IMR-90 (cell line): ENCODE measurements at regions not wholly inside any gene's neighbourhood (a gene's known extent, or its start where the extent isn't known, plus 50 kb on each side); places are given as distances from the start of the nearest gene placed in this dataset.

Source experiments
- ATAC-seq: fragments of 200-7000 bp; cut with Tn5 transposase; 2 replicates; pipeline ENCODE4 v1.9.1; 2020; ENCODE audit warnings: low read depth, mild to moderate bottlenecking, moderate library complexity
- BruUV-seq: library from RNA; stranded (reverse); fragments of 400-500 nt; replicated peaks from 2 replicates; lab custom pipeline; 2021; lab: Mats Ljungman, UMichigan
- CTCF ChIA-PET: fragments of 300-600 bp; formaldehyde crosslinking; extraction: SDS; loops from one replicate; lab custom pipeline; 2021; ENCODE audit warnings: antibody characterized with exemption; lab: Yijun Ruan, JAX
- POLR2A ChIA-PET: fragments of 300-600 bp; sonication (Branson Sonifier 250); formaldehyde crosslinking; loops from one replicate; lab custom pipeline; 2022; ENCODE audit warnings: antibody characterized with exemption; ENCODE audit not compliant: unreplicated experiment; lab: Charles Lee
- DNase-seq: peaks from one replicate; pipeline ENCODE4 v3.0.0; 2013
- H2AFZ ChIP-seq: replicated peaks from 2 replicates; pipeline ENCODE3; 2013; ENCODE audit warnings: low read length, mild to moderate bottlenecking; ENCODE audit not compliant: poor library complexity
- H2AK5ac ChIP-seq: 2 replicates; pipeline ENCODE4 v1.6.1; 2013; ENCODE audit warnings: low read depth, low read length, inconsistent platforms
- H2AK9ac ChIP-seq: replicated peaks from 2 replicates; pipeline ENCODE3; 2013; ENCODE audit warnings: mild to moderate bottlenecking, low read depth, low read length, moderate library complexity; ENCODE audit not compliant: poor library complexity
- H2BK120ac ChIP-seq: 2 replicates; pipeline ENCODE4 v1.6.1; 2013; ENCODE audit warnings: low read depth, low read length, inconsistent platforms
- H2BK15ac ChIP-seq: 3 replicates; pipeline ENCODE4 v1.6.1; 2013; ENCODE audit warnings: low read depth, low read length, inconsistent platforms
- H2BK20ac ChIP-seq: 2 replicates; pipeline ENCODE4 v1.6.1; 2013; ENCODE audit warnings: low read depth, mild to moderate bottlenecking, inconsistent platforms, low read length, moderate library complexity
- H2BK5ac ChIP-seq: 2 replicates; pipeline ENCODE4 v1.6.1; 2013; ENCODE audit warnings: mild to moderate bottlenecking, low read depth, low read length, inconsistent platforms; ENCODE audit not compliant: poor library complexity, severe bottlenecking
- H3K14ac ChIP-seq: replicated peaks from 2 replicates; pipeline ENCODE4 v1.6.1; 2013; ENCODE audit warnings: low read depth, low read length, inconsistent platforms
- H3K18ac ChIP-seq: 2 replicates; pipeline ENCODE4 v1.6.1; 2013; ENCODE audit warnings: low read depth, low read length, control low read depth
- H3K23ac ChIP-seq: 2 replicates; pipeline ENCODE4 v1.6.1; 2013; ENCODE audit warnings: low read depth, low read length, inconsistent platforms
- H3K27ac ChIP-seq: 2 replicates; pipeline ENCODE4 v1.5.1; 2013; ENCODE audit warnings: mild to moderate bottlenecking, control low read depth, low read length; ENCODE audit not compliant: insufficient read depth
- H3K27me3 ChIP-seq: 2 replicates; pipeline ENCODE4 v1.6.1; 2013; ENCODE audit warnings: low read length; ENCODE audit not compliant: control insufficient read depth, insufficient read depth
- H3K36me3 ChIP-seq: 2 replicates; pipeline ENCODE4 v1.6.1; 2013; ENCODE audit warnings: low read length, mixed read lengths; ENCODE audit not compliant: control insufficient read depth, insufficient read depth
- H3K4ac ChIP-seq: 2 replicates; pipeline ENCODE4 v1.6.1; 2013; ENCODE audit warnings: low read depth, low read length, inconsistent platforms
- H3K4me1 ChIP-seq: 2 replicates; pipeline ENCODE4 v1.6.1; 2013; ENCODE audit warnings: low read length, mixed read lengths; ENCODE audit not compliant: control insufficient read depth, insufficient read depth
- H3K4me2 ChIP-seq: 2 replicates; pipeline ENCODE4 v1.6.1; 2013; ENCODE audit warnings: low read depth, mild to moderate bottlenecking, control low read depth, low read length, moderate library complexity
- H3K4me3 ChIP-seq: 2 replicates; pipeline ENCODE4 v1.5.1; 2013; ENCODE audit warnings: low read depth, mild to moderate bottlenecking, control low read depth, low read length, moderate library complexity; ENCODE audit not compliant: insufficient read depth
- H3K56ac ChIP-seq: 2 replicates; pipeline ENCODE4 v1.6.1; 2013; ENCODE audit warnings: low read length, inconsistent platforms; ENCODE audit not compliant: insufficient read depth; ENCODE audit errors: extremely low read depth
- H3K79me1 ChIP-seq, 2 experiments: 2 replicates each; pipeline ENCODE4 v1.6.1; 2013; ENCODE audit warnings: low read length in 2 of 2, inconsistent platforms in 1 of 2, low read depth in 1 of 2
- H3K9ac ChIP-seq: 2 replicates; pipeline ENCODE4 v1.6.1; 2013; ENCODE audit warnings: low read depth, low read length, control low read depth
- H3K9me1 ChIP-seq: 2 replicates; pipeline ENCODE4 v1.6.1; 2013; ENCODE audit warnings: low read length, inconsistent platforms; ENCODE audit not compliant: insufficient read depth
- H3K9me3 ChIP-seq: 2 replicates; pipeline ENCODE4 v1.6.1; 2013; ENCODE audit warnings: low read length; ENCODE audit not compliant: control insufficient read depth, insufficient read depth
- H4K20me1 ChIP-seq: 2 replicates; pipeline ENCODE4 v1.6.1; 2013; ENCODE audit warnings: low read length, inconsistent platforms; ENCODE audit not compliant: insufficient read depth
- H4K5ac ChIP-seq: 2 replicates; pipeline ENCODE4 v1.6.1; 2013; ENCODE audit warnings: mild to moderate bottlenecking, low read depth, low read length, control low read depth
- H4K8ac ChIP-seq, 2 experiments: 2 replicates each; pipeline ENCODE4 v1.6.1; 2013; ENCODE audit warnings: low read depth in 2 of 2, low read length in 2 of 2, control low read depth in 1 of 2, inconsistent platforms in 1 of 2
- H4K91ac ChIP-seq: 2 replicates; pipeline ENCODE4 v1.6.1; 2013; ENCODE audit warnings: low read depth, low read length, inconsistent platforms; ENCODE audit not compliant: insufficient read depth
- BHLHE40 ChIP-seq: fragments of 150-350 bp; IDR thresholded peaks from 2 replicates; pipeline ENCODE4 v1.6.1; 2016; ENCODE audit warnings: mild to moderate bottlenecking, low read depth, low read length
- CEBPB ChIP-seq: IDR thresholded peaks from 2 replicates; pipeline ENCODE4 v1.6.1; 2012; ENCODE audit warnings: low read depth, low read length, improper control_type of control experiment
- CHD1 ChIP-seq: IDR thresholded peaks from 2 replicates; pipeline ENCODE4 v1.6.1; 2012; ENCODE audit warnings: low read depth, low read length, improper control_type of control experiment
- CTCF ChIP-seq: conservative IDR thresholded peaks from 2 replicates; pipeline ENCODE4 v1.5.1; 2012; ENCODE audit warnings: mild to moderate bottlenecking, low read depth, low read length, improper control_type of control experiment
- FOS ChIP-seq: fragments of 150-350 bp; IDR thresholded peaks from 2 replicates; pipeline ENCODE4 v1.6.1; 2016; ENCODE audit warnings: low read depth, low read length
- MAFK ChIP-seq: IDR thresholded peaks from 2 replicates; pipeline ENCODE4 v1.6.1; 2012; ENCODE audit warnings: low read depth, low read length, improper control_type of control experiment
- MAZ ChIP-seq: IDR thresholded peaks from 2 replicates; pipeline ENCODE4 v1.6.1; 2012; ENCODE audit warnings: low read depth, mild to moderate bottlenecking, low read length, improper control_type of control experiment, moderate library complexity, borderline replicate concordance
- MXI1 ChIP-seq: IDR thresholded peaks from 2 replicates; pipeline ENCODE4 v1.6.1; 2012; ENCODE audit warnings: low read depth, mild to moderate bottlenecking, low read length, moderate library complexity, borderline replicate concordance
- NFE2L2 ChIP-seq: fragments of 150-350 bp; IDR thresholded peaks from 2 replicates; pipeline ENCODE4 v1.6.1; 2016; ENCODE audit warnings: low read depth, mild to moderate bottlenecking, low read length
- POLR2A ChIP-seq: IDR thresholded peaks from 2 replicates; pipeline ENCODE4 v1.6.1; 2012; ENCODE audit warnings: mild to moderate bottlenecking, low read depth, low read length
- RAD21 ChIP-seq: IDR thresholded peaks from 2 replicates; pipeline ENCODE4 v1.6.1; 2012; ENCODE audit warnings: low read length, improper control_type of control experiment
- RCOR1 ChIP-seq: IDR thresholded peaks from 2 replicates; pipeline ENCODE4 v1.6.1; 2012; ENCODE audit warnings: mild to moderate bottlenecking, low read length, improper control_type of control experiment; ENCODE audit not compliant: insufficient replicate concordance
- RFX5 ChIP-seq: IDR thresholded peaks from 2 replicates; pipeline ENCODE4 v1.8.0; 2012; ENCODE audit warnings: low read depth, mild to moderate bottlenecking, low read length, moderate library complexity
- SMC3 ChIP-seq: fragments of 150-350 bp; IDR thresholded peaks from 2 replicates; pipeline ENCODE4 v1.6.1; 2016; ENCODE audit warnings: low read depth, mild to moderate bottlenecking, antibody characterized with exemption, low read length, moderate library complexity
- WGBS, 2 experiments: methylation state at CpG; one replicate each; pipeline versions ENCODE4 v1.1.5 to v1.1.7; 2013; ENCODE audit warnings: missing lambda C conversion rate in 2 of 2; ENCODE audit not compliant: insufficient read length in 1 of 2; ENCODE audit errors: extremely low coverage in 2 of 2; 5-methylcytosine and 5-hydroxymethylcytosine counted together
- dilution Hi-C: fragments of 300-500 bp; cut with HindIII; formaldehyde crosslinking; loops from one replicate; pipeline ENCODE4 v1.14.3; 2018; ENCODE audit warnings: low sequenced_read_pairs; ENCODE audit not compliant: unreplicated experiment
- in situ Hi-C: fragments of 300-500 bp; cut with MboI; formaldehyde crosslinking; loops from 3 replicates; pipeline ENCODE4 v1.14.3; 2019; ENCODE audit warnings: low sequenced_read_pairs, inconsistent platforms, mixed read lengths
- intact Hi-C: fragments of 100-400 bp; cut with micrococcal nuclease; formaldehyde crosslinking; loops from 2 replicates; pipeline ENCODE4 v1.10.0; 2022
- TF ChIP-seq, protein P1 (sequence below): fragments of 150-350 bp; IDR thresholded peaks from 2 replicates; pipeline ENCODE4 v1.6.1; 2016; ENCODE audit warnings: low read depth, mild to moderate bottlenecking, low read length, moderate library complexity, borderline replicate concordance
- TF ChIP-seq, protein P2 (sequence below): fragments of 150-350 bp; IDR thresholded peaks from 2 replicates; pipeline ENCODE4 v1.6.1; 2017; ENCODE audit warnings: mild to moderate bottlenecking, antibody characterized with exemption, low read length, low read depth

- Histone ChIP-seq H2BK15ac (no peak overlapping the region), H2AK5ac (no peak overlapping the region), H3K36me3 (no peaks in the 10 kb centered on the region), H3K4ac (no peak overlapping the region), H3K27me3 (no peaks in the 10 kb centered on the region), H4K20me1 (no peaks in the 10 kb centered on the region), H3K4me2 (no peak overlapping the region), H2BK120ac (no peak overlapping the region), H2AK9ac (no peak overlapping the region), H3K14ac (no peak overlapping the region), H4K8ac (no peak overlapping the region), H3K9me1 (no peaks in the 10 kb centered on the region), H2BK5ac (no peak overlapping the region), H3K27ac (no peak overlapping the region), H3K4me1 (no peaks in the 10 kb centered on the region), H2AFZ (no peak overlapping the region), H4K5ac (no peak overlapping the region), H3K9ac (no peak overlapping the region), H3K18ac (no peak overlapping the region), H3K4me3 (no peak overlapping the region), H4K91ac (no peak overlapping the region), H3K9me3 (no peaks in the 10 kb centered on the region), H3K56ac (no peak overlapping the region), H2BK20ac (no peak overlapping the region), H3K79me1 (no peaks in the 10 kb centered on the region), H3K23ac (no peak overlapping the region)
- intact Hi-C loops, result no loop called here
- CTCF ChIA-PET, result no interaction called here
- ATAC-seq (no peak), DNase-seq (no peak)
- TF ChIP-seq NFE2L2 (no peak), MXI1 (no peak), BHLHE40 (no peak), MAZ (no peak), FOS (no peak), RAD21 (no peak), CEBPB (no peak), RFX5 (no peak), SMC3 (no peak), CHD1 (no peak), RCOR1 (no peak), POLR2A (no peak), MAFK (no peak), CTCF (no peak)
- TF ChIP-seq, protein P1, sequence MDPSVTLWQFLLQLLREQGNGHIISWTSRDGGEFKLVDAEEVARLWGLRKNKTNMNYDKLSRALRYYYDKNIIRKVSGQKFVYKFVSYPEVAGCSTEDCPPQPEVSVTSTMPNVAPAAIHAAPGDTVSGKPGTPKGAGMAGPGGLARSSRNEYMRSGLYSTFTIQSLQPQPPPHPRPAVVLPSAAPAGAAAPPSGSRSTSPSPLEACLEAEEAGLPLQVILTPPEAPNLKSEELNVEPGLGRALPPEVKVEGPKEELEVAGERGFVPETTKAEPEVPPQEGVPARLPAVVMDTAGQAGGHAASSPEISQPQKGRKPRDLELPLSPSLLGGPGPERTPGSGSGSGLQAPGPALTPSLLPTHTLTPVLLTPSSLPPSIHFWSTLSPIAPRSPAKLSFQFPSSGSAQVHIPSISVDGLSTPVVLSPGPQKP, result no peak
- TF ChIP-seq, protein P2, sequence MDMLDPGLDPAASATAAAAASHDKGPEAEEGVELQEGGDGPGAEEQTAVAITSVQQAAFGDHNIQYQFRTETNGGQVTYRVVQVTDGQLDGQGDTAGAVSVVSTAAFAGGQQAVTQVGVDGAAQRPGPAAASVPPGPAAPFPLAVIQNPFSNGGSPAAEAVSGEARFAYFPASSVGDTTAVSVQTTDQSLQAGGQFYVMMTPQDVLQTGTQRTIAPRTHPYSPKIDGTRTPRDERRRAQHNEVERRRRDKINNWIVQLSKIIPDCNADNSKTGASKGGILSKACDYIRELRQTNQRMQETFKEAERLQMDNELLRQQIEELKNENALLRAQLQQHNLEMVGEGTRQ, result no peak
- POLR2A ChIA-PET, result no interaction called here
- dilution Hi-C loops, result no loop called here
- no CpG with 5 or more reads among the region's 1 CpG for WGBS, 2 experiments
- in situ Hi-C loops, result no loop called here
- BruUV-seq, result no TSS peak
Observed at GRCh38 chr21:17930093-17930492, 110.9 kb upstream of the C21orf91 start.
